VCaP (cell line): ENCODE measurements at regions not wholly inside any gene's neighbourhood (a gene's known extent, or its start where the extent isn't known, plus 50 kb on each side); places are given as distances from the start of the nearest gene placed in this dataset.

Experiments
- H3K27ac ChIP-seq: fragments of 450-650 bp; 2 replicates; pipeline ENCODE4 v1.5.1; 2017
- CTCF ChIP-seq: fragments of 450-650 bp; conservative IDR thresholded peaks from 2 replicates; pipeline ENCODE4 v1.5.1; 2017; ENCODE audit warnings: mild to moderate bottlenecking, moderate library complexity

GRCh38 chrX:69255441-69256290 lies 90.4 kb upstream of the PJA1 start:
- TF ChIP-seq CTCF: no peak
- no peak overlapping the region for H3K27ac ChIP-seq

GRCh38 chrX:69253821-69254220 lies 88.6 kb upstream of the PJA1 start:
- TF ChIP-seq CTCF: no peak
- H3K27ac ChIP-seq: no peak overlapping the region

- TF ChIP-seq CTCF: no peak
- no peak overlapping the region for H3K27ac ChIP-seq
These were observed 78.0 kb upstream of the PJA1 start for GRCh38 chrX:69243276-69243675.

- TF ChIP-seq CTCF: no peak
- H3K27ac ChIP-seq: no peak overlapping the region
These were observed 73.6 kb upstream of the PJA1 start for GRCh38 chrX:69238887-69239231.

- H3K27ac ChIP-seq: no peak overlapping the region
- TF ChIP-seq CTCF: no peak
These were observed 73.0 kb upstream of the PJA1 start for GRCh38 chrX:69238114-69238886.

GRCh38 chrX:69237236-69237635 lies 72.0 kb upstream of the PJA1 start:
- TF ChIP-seq CTCF: no peak
- H3K27ac ChIP-seq: no peak overlapping the region

GRCh38 chrX:69236641-69237040 lies 71.4 kb upstream of the PJA1 start:
- no peak overlapping the region for H3K27ac ChIP-seq
- TF ChIP-seq CTCF: no peak
